Neuronal stem cell (in vitro differentiated cells): ENCODE measurements at regions not wholly inside any gene's neighbourhood (a gene's known extent, or its start where the extent isn't known, plus 50 kb on each side); places are given as distances from the start of the nearest gene placed in this dataset.
"Not testable (repeated sequence)": the region's sequence is repeated elsewhere in the genome, so short reads cannot be mapped to it uniquely, and the experiment has no call there.

Experiments used
- DNase-seq: peaks from one replicate; pipeline ENCODE4 v3.0.0-alpha.2; 2013; ENCODE audit warnings: low spot score
- H2AFZ ChIP-seq: one replicate; pipeline ENCODE4 v1.6.1; 2013; ENCODE audit warnings: mild to moderate bottlenecking, low read length, inconsistent platforms
- H2AK5ac ChIP-seq: 2 replicates; pipeline ENCODE4 v1.6.1; 2013; ENCODE audit warnings: low read depth, mild to moderate bottlenecking, inconsistent platforms, low read length, moderate library complexity, mixed read lengths
- H2BK120ac ChIP-seq: 2 replicates; pipeline ENCODE4 v1.6.1; 2013; ENCODE audit warnings: low read depth, mild to moderate bottlenecking, inconsistent platforms, low read length, moderate library complexity, mixed read lengths
- H2BK12ac ChIP-seq: one replicate; pipeline ENCODE4 v1.6.1; 2013; ENCODE audit warnings: low read length, inconsistent platforms
- H2BK15ac ChIP-seq: 2 replicates; pipeline ENCODE4 v1.6.1; 2013; ENCODE audit warnings: mild to moderate bottlenecking, low read length, inconsistent platforms, mixed read lengths
- H2BK5ac ChIP-seq: one replicate; pipeline ENCODE4 v1.6.1; 2013; ENCODE audit warnings: inconsistent platforms, mild to moderate bottlenecking, low read length, moderate library complexity
- H3K14ac ChIP-seq: one replicate; pipeline ENCODE4 v1.6.1; 2013; ENCODE audit warnings: low read length, inconsistent platforms
- H3K18ac ChIP-seq: 2 replicates; pipeline ENCODE4 v1.6.1; 2013; ENCODE audit warnings: low read length, inconsistent platforms
- H3K23ac ChIP-seq: 2 replicates; pipeline ENCODE4 v1.6.1; 2013; ENCODE audit warnings: low read depth, mild to moderate bottlenecking, mixed read lengths, low read length, inconsistent platforms; ENCODE audit not compliant: poor library complexity
- H3K27ac ChIP-seq: replicated peaks from 3 replicates; pipeline ENCODE4 v1.5.1; 2013; ENCODE audit warnings: low read length, inconsistent platforms
- H3K27me3 ChIP-seq, 3 experiments: 2 replicates each; pipeline ENCODE4 v1.6.1; 2013; ENCODE audit warnings: low read length in 3 of 3, mild to moderate bottlenecking in 2 of 3, inconsistent platforms in 1 of 3, low read depth in 1 of 3, mixed read lengths in 1 of 3, moderate library complexity in 1 of 3; ENCODE audit not compliant: control insufficient read depth in 3 of 3, insufficient read depth in 3 of 3
- H3K36me3 ChIP-seq, 2 donors: replicated peaks in 1 of 2; 2 replicates each; pipeline ENCODE4 v1.6.1; 2013; ENCODE audit warnings: low read length in 2 of 2; ENCODE audit not compliant: control insufficient read depth in 2 of 2, insufficient read depth in 2 of 2
- H3K4ac ChIP-seq: 2 replicates; pipeline ENCODE4 v1.6.1; 2013; ENCODE audit warnings: inconsistent platforms, mild to moderate bottlenecking, low read length, moderate library complexity
- H3K4me1 ChIP-seq, 2 donors: 1 replicate in 1 of 2; 2 replicates in 1 of 2; pipeline ENCODE4 v1.6.1; 2013; ENCODE audit warnings: low read length in 2 of 2, low read depth in 1 of 2; ENCODE audit not compliant: control insufficient read depth in 2 of 2, insufficient read depth in 1 of 2
- H3K4me2 ChIP-seq: one replicate; pipeline ENCODE4 v1.6.1; 2013; ENCODE audit warnings: mild to moderate bottlenecking, low read length, inconsistent platforms; ENCODE audit not compliant: insufficient read depth, poor library complexity, severe bottlenecking
- H3K4me3 ChIP-seq, 2 donors: 2 replicates each; pipeline ENCODE4 v1.5.1; 2013; ENCODE audit warnings: low read length in 2 of 2, mild to moderate bottlenecking in 2 of 2, inconsistent platforms in 1 of 2, moderate library complexity in 1 of 2
- H3K79me1 ChIP-seq: one replicate; pipeline ENCODE4 v1.6.1; 2013; ENCODE audit warnings: low read depth, mild to moderate bottlenecking, inconsistent platforms, low read length, moderate library complexity
- H3K9ac ChIP-seq: one replicate; pipeline ENCODE4 v1.6.1; 2013; ENCODE audit warnings: mild to moderate bottlenecking, low read depth, low read length, inconsistent platforms; ENCODE audit not compliant: poor library complexity
- H3K9me3 ChIP-seq, 2 donors: replicated peaks in 1 of 2; 2 replicates each; pipeline versions ENCODE3 to v1.6.1; 2013; ENCODE audit warnings: low read length in 2 of 2, mild to moderate bottlenecking in 2 of 2, inconsistent platforms in 1 of 2, low read depth in 1 of 2, mixed read lengths in 1 of 2, moderate library complexity in 1 of 2; ENCODE audit not compliant: control insufficient read depth in 2 of 2, insufficient read depth in 1 of 2
- H4K8ac ChIP-seq: one replicate; pipeline ENCODE4 v1.6.1; 2013; ENCODE audit warnings: low read depth, mild to moderate bottlenecking, inconsistent platforms, low read length, moderate library complexity
- H4K91ac ChIP-seq: one replicate; pipeline ENCODE4 v1.6.1; 2013; ENCODE audit warnings: low read length, low read depth, mild to moderate bottlenecking, inconsistent platforms; ENCODE audit not compliant: poor library complexity
- WGBS, 2 donors: extraction: QIAGEN DNeasy Blood & Tissue Kit; methylation state at CpG; one replicate each; pipeline ENCODE4 v1.1.7; 2013; ENCODE audit warnings: missing lambda C conversion rate in 2 of 2, mixed read lengths in 1 of 2; ENCODE audit not compliant: insufficient read length in 2 of 2, insufficient replicate concordance in 1 of 2; ENCODE audit errors: extremely low coverage in 2 of 2; 5-methylcytosine and 5-hydroxymethylcytosine counted together

DNA sequence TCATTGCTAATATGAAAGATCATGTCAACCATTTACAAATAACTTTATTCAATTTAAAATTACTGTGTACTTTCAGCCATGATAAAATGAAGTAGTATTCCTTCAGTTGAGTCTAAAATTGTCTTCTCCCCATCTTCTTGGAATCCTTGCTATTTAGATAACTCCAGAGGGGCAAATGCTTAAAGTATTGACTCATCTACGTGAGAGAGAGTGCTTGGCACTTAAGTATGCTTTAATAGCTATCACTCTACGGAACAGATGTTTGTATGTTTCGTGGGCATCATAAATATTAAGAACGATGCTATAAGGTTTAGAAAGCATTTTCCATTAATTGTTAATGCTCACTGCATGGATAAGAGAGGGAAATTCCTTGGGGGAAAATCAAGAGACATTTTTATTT is 69.3 kb upstream of the MED13 start:
- Histone ChIP-seq H3K4me3 (no peak overlapping the region), H2BK15ac (no peak overlapping the region), H3K23ac (no peak overlapping the region), H3K9me3 (no peaks in the 10 kb centered on the region), H3K27ac (no peak overlapping the region), H3K14ac (no peak overlapping the region), H3K4ac (no peak overlapping the region), H2AK5ac (no peak overlapping the region), H2BK120ac (no peak overlapping the region), H3K4me1 (no peaks in the 10 kb centered on the region), H2AFZ (no peak overlapping the region), H2BK5ac (no peak overlapping the region), H3K18ac (no peak overlapping the region), H4K91ac (no peak overlapping the region), H2BK12ac (no peak overlapping the region), H4K8ac (no peak overlapping the region), H3K79me1 (no peaks in the 10 kb centered on the region), H3K27me3 (no peaks in the 10 kb centered on the region), H3K4me2 (no peak overlapping the region), H3K9ac (no peak overlapping the region), H3K36me3 (no peaks in the 10 kb centered on the region)
- DNase-seq = no peak
- no CpG with 5 or more reads among the region's 4 CpGs for WGBS, 2 donors

- H3K4me1 ChIP-seq, H3K79me1 ChIP-seq, H2BK5ac ChIP-seq, H3K36me3 ChIP-seq, H3K23ac ChIP-seq, H2AFZ ChIP-seq, H3K14ac ChIP-seq, H2BK15ac ChIP-seq, H3K27me3 ChIP-seq, H3K18ac ChIP-seq, H4K8ac ChIP-seq, DNase-seq, H3K9ac ChIP-seq, H3K9me3 ChIP-seq, H2BK120ac ChIP-seq, H3K4ac ChIP-seq, H3K27ac ChIP-seq, H2AK5ac ChIP-seq, H3K4me3 ChIP-seq, H2BK12ac ChIP-seq, H3K4me2 ChIP-seq, H4K91ac ChIP-seq: not testable (repeated sequence)
- WGBS, 2 donors = no CpG with 5 or more reads among the region's 6 CpGs
Observed at GRCh38 chr17:62131271-62131670, 66.2 kb upstream of the MED13 start.

DNA sequence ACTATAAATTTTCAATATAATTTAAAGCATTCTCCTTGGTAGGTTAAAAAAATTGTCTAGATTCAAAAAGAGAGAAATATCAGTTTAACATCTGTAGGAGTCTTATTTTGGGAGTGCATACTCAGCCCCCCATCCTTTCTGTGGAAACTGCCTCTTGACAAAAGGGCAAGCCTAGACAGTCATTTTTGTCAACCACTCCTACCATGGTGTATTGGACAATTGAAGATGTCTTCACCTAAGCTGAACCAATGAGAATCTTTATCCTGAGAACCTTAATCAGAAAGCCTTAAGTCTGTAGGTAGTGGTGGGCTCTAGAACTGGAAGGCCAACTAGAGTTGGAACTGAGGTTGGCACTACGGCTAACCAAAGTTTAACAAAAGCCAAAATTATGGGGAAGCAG is 65.7 kb upstream of the MED13 start:
- no peak overlapping the region for H2BK12ac ChIP-seq
- no peak for DNase-seq
- no peaks in the 10 kb centered on the region for H3K36me3 ChIP-seq
- no CpG with 5 or more reads among the region's 1 CpG for WGBS, 2 donors
- H4K91ac ChIP-seq = no peak overlapping the region
- H2BK15ac ChIP-seq = no peak overlapping the region
- H4K8ac ChIP-seq = no peak overlapping the region
- H3K4me3 ChIP-seq = no peak overlapping the region
- H3K27me3 ChIP-seq = no peaks in the 10 kb centered on the region
- no peak overlapping the region for H2AFZ ChIP-seq
- H2BK5ac ChIP-seq = no peak overlapping the region
- no peaks in the 10 kb centered on the region for H3K4me1 ChIP-seq
- H3K4me2 ChIP-seq = no peak overlapping the region
- no peaks in the 10 kb centered on the region for H3K79me1 ChIP-seq
- H3K23ac ChIP-seq = no peak overlapping the region
- no peak overlapping the region for H3K4ac ChIP-seq
- no peak overlapping the region for H2BK120ac ChIP-seq
- no peak overlapping the region for H3K27ac ChIP-seq
- H3K9me3 ChIP-seq = no peaks in the 10 kb centered on the region
- H3K18ac ChIP-seq = no peak overlapping the region
- H3K14ac ChIP-seq = no peak overlapping the region
- no peak overlapping the region for H2AK5ac ChIP-seq
- no peak overlapping the region for H3K9ac ChIP-seq

DNA sequence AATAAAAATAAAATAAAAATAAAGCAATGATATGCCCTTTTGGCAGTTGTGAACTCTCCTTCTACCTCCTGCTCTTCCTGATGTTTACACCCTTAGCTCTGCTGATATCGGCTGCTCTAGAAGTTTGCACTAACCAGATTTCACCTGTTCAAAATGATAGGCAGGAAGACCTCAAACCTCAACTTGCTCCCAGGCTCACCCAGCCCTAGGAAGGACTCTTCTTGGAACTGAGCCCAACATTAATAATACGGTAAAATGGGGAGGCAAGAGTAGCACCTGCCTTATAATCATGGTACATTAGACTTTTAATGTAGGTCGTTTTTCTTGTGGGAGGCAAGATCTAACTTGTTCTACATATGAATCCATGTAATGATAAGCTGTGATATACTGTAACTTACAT is 61.2 kb upstream of the MED13 start:
- Histone ChIP-seq H3K14ac (no peak overlapping the region), H3K36me3 (no peaks in the 10 kb centered on the region), H3K23ac (no peak overlapping the region), H2AFZ (no peak overlapping the region), H4K8ac (no peak overlapping the region), H2BK12ac (no peak overlapping the region), H3K18ac (no peak overlapping the region), H3K9ac (no peak overlapping the region), H3K4me3 (no peak overlapping the region), H2BK120ac (no peak overlapping the region), H3K4ac (no peak overlapping the region), H3K4me1 (peaks cover 0 to 1% of the 10 kb centered on the region in 2 donors), H2BK5ac (no peak overlapping the region), H3K4me2 (no peak overlapping the region), H3K27me3 (no peaks in the 10 kb centered on the region), H2AK5ac (no peak overlapping the region), H3K9me3 (no peaks in the 10 kb centered on the region), H2BK15ac (no peak overlapping the region), H4K91ac (no peak overlapping the region), H3K79me1 (no peaks in the 10 kb centered on the region), H3K27ac (no peak overlapping the region)
- DNase-seq = no peak
- no CpG with 5 or more reads among the region's 3 CpGs for WGBS, 2 donors
